ENCODE measurements at regions not wholly inside any gene's neighbourhood (a gene's known extent, or its start where the extent isn't known, plus 50 kb on each side); places are given as distances from the start of the nearest gene placed in this dataset.

GRCh38 chr2:221205103-221205673, 366.9 kb downstream of the EPHA4 start:
- Histone ChIP-seq H3K27ac (ENCODE audit: low read depth, low read length, poor library complexity, severe bottlenecking) (no peak overlapping the region), H3K4me1 (ENCODE audit: insufficient read depth, low read length, severe bottlenecking) (no peaks in the 10 kb centered on the region), H3K36me3 (ENCODE audit: insufficient read depth, low read length) (no peaks in the 10 kb centered on the region), H3F3A (ENCODE audit: insufficient read depth, low read length) (no peaks in the 10 kb centered on the region), H2AFZ (ENCODE audit: low read length) (no peak overlapping the region), H3K9me2 (ENCODE audit: low read depth, low read length) (no peaks in the 10 kb centered on the region), H3K4me2 (ENCODE audit: low read length) (no peak overlapping the region), H3K79me2 (ENCODE audit: insufficient read depth, low read length) (no peaks in the 10 kb centered on the region), H3K9me3 (ENCODE audit: low read length) (no peaks in the 10 kb centered on the region), H3K9ac (ENCODE audit: low read length) (no peak overlapping the region), H3K4me3 (ENCODE audit: low read depth, low read length, poor library complexity, severe bottlenecking) (no peak overlapping the region), H4K20me1 (ENCODE audit: insufficient read depth, low read length) (no peaks in the 10 kb centered on the region), H3K27me3 (ENCODE audit: insufficient read depth, low read length) (no peaks in the 10 kb centered on the region)
- no peak for TF ChIP-seq CTCF (IDR thresholded peaks at IDR 0.05; ENCODE audit: low read length)
- no peak for TF ChIP-seq EZH2 (IDR thresholded peaks at IDR 0.05; ENCODE audit: borderline replicate concordance, low read length)

- no peak overlapping the region for H3K27ac ChIP-seq (ENCODE audit: low read depth, low read length, poor library complexity, severe bottlenecking)
- no peaks in the 10 kb centered on the region for H3K36me3 ChIP-seq (ENCODE audit: insufficient read depth, low read length)
- no peaks in the 10 kb centered on the region for H3K4me1 ChIP-seq (ENCODE audit: insufficient read depth, low read length, severe bottlenecking)
- no peaks in the 10 kb centered on the region for H3K9me2 ChIP-seq (ENCODE audit: low read depth, low read length)
- H2AFZ ChIP-seq (ENCODE audit: low read length), result no peak overlapping the region
- no peaks in the 10 kb centered on the region for H4K20me1 ChIP-seq (ENCODE audit: insufficient read depth, low read length)
- no peaks in the 10 kb centered on the region for H3K79me2 ChIP-seq (ENCODE audit: insufficient read depth, low read length)
- H3K9ac ChIP-seq (ENCODE audit: low read length), result no peak overlapping the region
- TF ChIP-seq EZH2 (IDR thresholded peaks at IDR 0.05; ENCODE audit: borderline replicate concordance, low read length), result no peak
- no peak for TF ChIP-seq CTCF (IDR thresholded peaks at IDR 0.05; ENCODE audit: low read length)
- H3K27me3 ChIP-seq (ENCODE audit: insufficient read depth, low read length), result no peaks in the 10 kb centered on the region
- no peak overlapping the region for H3K4me2 ChIP-seq (ENCODE audit: low read length)
- H3K9me3 ChIP-seq (ENCODE audit: low read length), result no peaks in the 10 kb centered on the region
- H3K4me3 ChIP-seq (ENCODE audit: low read depth, low read length, poor library complexity, severe bottlenecking), result no peak overlapping the region
- H3F3A ChIP-seq (ENCODE audit: insufficient read depth, low read length), result no peaks in the 10 kb centered on the region
These were observed 361.4 kb downstream of the EPHA4 start for GRCh38 chr2:221210686-221211085.

GRCh38 chr2:221211653-221212052, 360.5 kb downstream of the EPHA4 start:
- Histone ChIP-seq H2AFZ (ENCODE audit: low read length) (no peak overlapping the region), H3F3A (ENCODE audit: insufficient read depth, low read length) (no peaks in the 10 kb centered on the region), H3K9me2 (ENCODE audit: low read depth, low read length) (no peaks in the 10 kb centered on the region), H3K27me3 (ENCODE audit: insufficient read depth, low read length) (no peaks in the 10 kb centered on the region), H3K9me3 (ENCODE audit: low read length) (no peaks in the 10 kb centered on the region), H3K27ac (ENCODE audit: low read depth, low read length, poor library complexity, severe bottlenecking) (no peak overlapping the region), H3K79me2 (ENCODE audit: insufficient read depth, low read length) (no peaks in the 10 kb centered on the region), H3K9ac (ENCODE audit: low read length) (no peak overlapping the region), H3K4me1 (ENCODE audit: insufficient read depth, low read length, severe bottlenecking) (no peaks in the 10 kb centered on the region), H4K20me1 (ENCODE audit: insufficient read depth, low read length) (no peaks in the 10 kb centered on the region), H3K4me3 (ENCODE audit: low read depth, low read length, poor library complexity, severe bottlenecking) (no peak overlapping the region), H3K36me3 (ENCODE audit: insufficient read depth, low read length) (no peaks in the 10 kb centered on the region), H3K4me2 (ENCODE audit: low read length) (no peak overlapping the region)
- TF ChIP-seq CTCF (IDR thresholded peaks at IDR 0.05; ENCODE audit: low read length), result no peak
- no peak for TF ChIP-seq EZH2 (IDR thresholded peaks at IDR 0.05; ENCODE audit: borderline replicate concordance, low read length)

Measured in OCI-LY1 (cell line).